ENCODE measurements at regions not wholly inside any gene's neighbourhood (a gene's known extent, or its start where the extent isn't known, plus 50 kb on each side); places are given as distances from the start of the nearest gene placed in this dataset.

GRCh38 chr4:84003046-84003445, 467.1 kb downstream of the GPAT3 start:
- Histone ChIP-seq H3K79me2 (ENCODE audit: low read length) (no peaks in the 10 kb centered on the region), H3K4me2 (ENCODE audit: low read length) (no peak overlapping the region), H2AFZ (ENCODE audit: low read depth, low read length) (no peak overlapping the region), H3K4me1 (ENCODE audit: low read length) (no peaks in the 10 kb centered on the region), H3K9me3 (ENCODE audit: insufficient read depth, low read length) (no peaks in the 10 kb centered on the region), H3K4me3 (ENCODE audit: low read length) (no peak overlapping the region), H4K20me1 (ENCODE audit: insufficient read depth, low read length) (no peaks in the 10 kb centered on the region), H3K27ac (ENCODE audit: low read length) (no peak overlapping the region), H3K27me3 (ENCODE audit: low read depth, low read length) (no peaks in the 10 kb centered on the region), H3K9ac (ENCODE audit: low read length) (no peak overlapping the region), H3K36me3 (replicated peaks; ENCODE audit: low read depth, low read length) (no peaks in the 10 kb centered on the region)
- no peak for TF ChIP-seq EZH2phosphoT487 (IDR thresholded peaks at IDR 0.05; ENCODE audit: low read depth)
- TF ChIP-seq, protein P1, sequence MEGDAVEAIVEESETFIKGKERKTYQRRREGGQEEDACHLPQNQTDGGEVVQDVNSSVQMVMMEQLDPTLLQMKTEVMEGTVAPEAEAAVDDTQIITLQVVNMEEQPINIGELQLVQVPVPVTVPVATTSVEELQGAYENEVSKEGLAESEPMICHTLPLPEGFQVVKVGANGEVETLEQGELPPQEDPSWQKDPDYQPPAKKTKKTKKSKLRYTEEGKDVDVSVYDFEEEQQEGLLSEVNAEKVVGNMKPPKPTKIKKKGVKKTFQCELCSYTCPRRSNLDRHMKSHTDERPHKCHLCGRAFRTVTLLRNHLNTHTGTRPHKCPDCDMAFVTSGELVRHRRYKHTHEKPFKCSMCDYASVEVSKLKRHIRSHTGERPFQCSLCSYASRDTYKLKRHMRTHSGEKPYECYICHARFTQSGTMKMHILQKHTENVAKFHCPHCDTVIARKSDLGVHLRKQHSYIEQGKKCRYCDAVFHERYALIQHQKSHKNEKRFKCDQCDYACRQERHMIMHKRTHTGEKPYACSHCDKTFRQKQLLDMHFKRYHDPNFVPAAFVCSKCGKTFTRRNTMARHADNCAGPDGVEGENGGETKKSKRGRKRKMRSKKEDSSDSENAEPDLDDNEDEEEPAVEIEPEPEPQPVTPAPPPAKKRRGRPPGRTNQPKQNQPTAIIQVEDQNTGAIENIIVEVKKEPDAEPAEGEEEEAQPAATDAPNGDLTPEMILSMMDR (IDR thresholded peaks at IDR 0.05; ENCODE audit: low read depth, low read length) = no peak

- no peak overlapping the region for H3K9ac ChIP-seq (ENCODE audit: low read length)
- H3K4me1 ChIP-seq (ENCODE audit: low read length) = no peaks in the 10 kb centered on the region
- no peaks in the 10 kb centered on the region for H3K36me3 ChIP-seq (replicated peaks; ENCODE audit: low read depth, low read length)
- no peak overlapping the region for H3K27ac ChIP-seq (ENCODE audit: low read length)
- no peak overlapping the region for H3K4me3 ChIP-seq (ENCODE audit: low read length)
- no peak overlapping the region for H3K4me2 ChIP-seq (ENCODE audit: low read length)
- no peaks in the 10 kb centered on the region for H3K27me3 ChIP-seq (ENCODE audit: low read depth, low read length)
- H3K9me3 ChIP-seq (ENCODE audit: insufficient read depth, low read length) = no peaks in the 10 kb centered on the region
- H3K79me2 ChIP-seq (ENCODE audit: low read length) = no peaks in the 10 kb centered on the region
- TF ChIP-seq, protein P1 (IDR thresholded peaks at IDR 0.05; ENCODE audit: low read depth, low read length) = no peak
- no peak for TF ChIP-seq EZH2phosphoT487 (IDR thresholded peaks at IDR 0.05; ENCODE audit: low read depth)
- no peaks in the 10 kb centered on the region for H4K20me1 ChIP-seq (ENCODE audit: insufficient read depth, low read length)
- H2AFZ ChIP-seq (ENCODE audit: low read depth, low read length) = no peak overlapping the region
These were observed 466.1 kb downstream of the GPAT3 start for GRCh38 chr4:84001876-84002569.

GRCh38 chr4:83996254-83996653, 460.3 kb downstream of the GPAT3 start:
- no peak overlapping the region for H3K4me2 ChIP-seq (ENCODE audit: low read length)
- no peaks in the 10 kb centered on the region for H3K27me3 ChIP-seq (ENCODE audit: low read depth, low read length)
- no peaks in the 10 kb centered on the region for H3K79me2 ChIP-seq (ENCODE audit: low read length)
- H3K36me3 ChIP-seq (replicated peaks; ENCODE audit: low read depth, low read length) = no peaks in the 10 kb centered on the region
- H3K4me3 ChIP-seq (ENCODE audit: low read length) = no peak overlapping the region
- no peak for TF ChIP-seq EZH2phosphoT487 (IDR thresholded peaks at IDR 0.05; ENCODE audit: low read depth)
- TF ChIP-seq, protein P1 (IDR thresholded peaks at IDR 0.05; ENCODE audit: low read depth, low read length) = no peak
- H3K27ac ChIP-seq (ENCODE audit: low read length) = no peak overlapping the region
- H4K20me1 ChIP-seq (ENCODE audit: insufficient read depth, low read length) = no peaks in the 10 kb centered on the region
- H3K9me3 ChIP-seq (ENCODE audit: insufficient read depth, low read length) = no peaks in the 10 kb centered on the region
- H2AFZ ChIP-seq (ENCODE audit: low read depth, low read length) = no peak overlapping the region
- no peaks in the 10 kb centered on the region for H3K4me1 ChIP-seq (ENCODE audit: low read length)
- no peak overlapping the region for H3K9ac ChIP-seq (ENCODE audit: low read length)

- H3K4me3 ChIP-seq (ENCODE audit: low read length) = no peak overlapping the region
- H3K4me1 ChIP-seq (ENCODE audit: low read length) = no peaks in the 10 kb centered on the region
- H3K9ac ChIP-seq (ENCODE audit: low read length) = no peak overlapping the region
- H3K4me2 ChIP-seq (ENCODE audit: low read length) = no peak overlapping the region
- H3K9me3 ChIP-seq (ENCODE audit: insufficient read depth, low read length) = 0 out of 2 replicates have a peak, but pooled peaks cover 6% of the 10 kb centered on the region
- H2AFZ ChIP-seq (ENCODE audit: low read depth, low read length) = no peak overlapping the region
- no peaks in the 10 kb centered on the region for H3K36me3 ChIP-seq (replicated peaks; ENCODE audit: low read depth, low read length)
- H4K20me1 ChIP-seq (ENCODE audit: insufficient read depth, low read length) = no peaks in the 10 kb centered on the region
- TF ChIP-seq EZH2phosphoT487 (IDR thresholded peaks at IDR 0.05; ENCODE audit: low read depth) = no peak
- TF ChIP-seq, protein P1 (IDR thresholded peaks at IDR 0.05; ENCODE audit: low read depth, low read length) = 0 out of 2 replicates have a peak, but pooled peaks have one; percentile 12
- H3K27me3 ChIP-seq (ENCODE audit: low read depth, low read length) = no peaks in the 10 kb centered on the region
- H3K27ac ChIP-seq (ENCODE audit: low read length) = no peak overlapping the region
- H3K79me2 ChIP-seq (ENCODE audit: low read length) = no peaks in the 10 kb centered on the region
These were observed 457.9 kb downstream of the GPAT3 start for GRCh38 chr4:83993774-83994173.

Measured in OCI-LY3 (cell line).